Activated CD4-positive, alpha-beta T cell treated with anti-CD3 and anti-CD28 coated beads for 48 hours (primary cell): ENCODE measurements at regions not wholly inside any gene's neighbourhood (a gene's known extent, or its start where the extent isn't known, plus 50 kb on each side); places are given as distances from the start of the nearest gene placed in this dataset.
A peak's percentile ranks its signal among the peaks of the same experiment; 100 is the strongest.

ENCODE experiments used
- DNase-seq: peaks from one replicate; pipeline ENCODE4 v3.0.0-alpha.2; 2020

- no peak for DNase-seq
These were observed 328.8 kb upstream of the GATB start for GRCh38 chr4:152089584-152089983.

GRCh38 chr4:152087335-152087734 lies 326.5 kb upstream of the GATB start:
- no peak for DNase-seq

GRCh38 chr4:152085657-152086056 lies 324.9 kb upstream of the GATB start:
- no peak for DNase-seq

- no peak for DNase-seq
These were observed 322.5 kb upstream of the GATB start for GRCh38 chr4:152083338-152083737.

GRCh38 chr4:152081024-152081423 lies 320.2 kb upstream of the GATB start:
- no peak for DNase-seq

- DNase-seq: peak; percentile 42
These were observed 318.9 kb upstream of the GATB start for GRCh38 chr4:152079543-152080293.

- no peak for DNase-seq
These were observed 318.3 kb upstream of the GATB start for GRCh38 chr4:152079079-152079478.

- no peak for DNase-seq
These were observed 316.8 kb upstream of the GATB start for GRCh38 chr4:152077582-152077981.

GRCh38 chr4:152075253-152075928 lies 314.6 kb upstream of the GATB start:
- DNase-seq: no peak

GRCh38 chr4:152074573-152074972 lies 313.8 kb upstream of the GATB start:
- no peak for DNase-seq

GRCh38 chr4:152074088-152074437 lies 313.3 kb upstream of the GATB start:
- no peak for DNase-seq

GRCh38 chr4:152073351-152074087 lies 312.7 kb upstream of the GATB start:
- no peak for DNase-seq

GRCh38 chr4:152072906-152073305 lies 312.1 kb upstream of the GATB start:
- no peak for DNase-seq

- DNase-seq: no peak
These were observed 311.2 kb upstream of the GATB start for GRCh38 chr4:152072001-152072485.

GRCh38 chr4:152070854-152071253 lies 310.0 kb upstream of the GATB start:
- DNase-seq: no peak

- no peak for DNase-seq
These were observed 308.1 kb upstream of the GATB start for GRCh38 chr4:152068866-152069265.

- DNase-seq: peak; percentile 25
These were observed 304.7 kb upstream of the GATB start for GRCh38 chr4:152065545-152065944.

GRCh38 chr4:152064753-152065152 lies 303.9 kb upstream of the GATB start:
- no peak for DNase-seq

GRCh38 chr4:152064282-152064681 lies 303.5 kb upstream of the GATB start:
- DNase-seq: no peak

- DNase-seq: peak; percentile 37
These were observed 302.9 kb upstream of the GATB start for GRCh38 chr4:152063621-152064240.

- no peak for DNase-seq
These were observed 302.3 kb upstream of the GATB start for GRCh38 chr4:152062936-152063620.

GRCh38 chr4:152054731-152055130 lies 293.9 kb upstream of the GATB start:
- no peak for DNase-seq
